Middle frontal gyrus (tissue), 1 donor: ENCODE measurements at regions not wholly inside any gene's neighbourhood (a gene's known extent, or its start where the extent isn't known, plus 50 kb on each side); places are given as distances from the start of the nearest gene placed in this dataset.
"Not testable (repeated sequence)": the region's sequence is repeated elsewhere in the genome, so short reads cannot be mapped to it uniquely, and the experiment has no call there.

Experiments
- DNase-seq: peaks from one replicate; pipeline ENCODE4 v3.0.0-alpha.2; 2015; ENCODE audit warnings: low spot score; ENCODE audit errors: extremely low spot score

- not testable (repeated sequence) for DNase-seq
Measured at GRCh38 chr1:25007390-25008191, 77.5 kb upstream of the RUNX3 start.

DNA sequence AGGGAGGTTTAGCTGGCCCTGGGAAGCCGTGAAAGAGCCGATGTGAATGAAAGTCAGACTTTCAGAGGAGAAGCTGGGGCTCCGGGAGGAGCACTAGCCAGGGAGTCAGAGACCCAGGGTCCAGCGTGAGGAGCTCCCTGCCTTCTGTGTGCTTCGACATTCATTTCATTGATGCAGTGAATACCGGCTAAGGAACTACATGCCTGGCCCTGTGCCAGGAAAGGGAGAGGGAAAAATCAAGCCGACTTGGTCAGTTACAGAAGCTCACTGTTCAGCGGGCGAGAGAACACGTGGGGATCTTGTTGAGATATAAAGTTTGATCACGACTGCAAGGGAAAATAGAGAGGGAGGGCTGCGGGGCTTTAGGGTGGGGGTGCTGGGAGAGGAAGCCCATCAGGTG lies 76.7 kb upstream of the RUNX3 start:
- DNase-seq, result no peak

DNA sequence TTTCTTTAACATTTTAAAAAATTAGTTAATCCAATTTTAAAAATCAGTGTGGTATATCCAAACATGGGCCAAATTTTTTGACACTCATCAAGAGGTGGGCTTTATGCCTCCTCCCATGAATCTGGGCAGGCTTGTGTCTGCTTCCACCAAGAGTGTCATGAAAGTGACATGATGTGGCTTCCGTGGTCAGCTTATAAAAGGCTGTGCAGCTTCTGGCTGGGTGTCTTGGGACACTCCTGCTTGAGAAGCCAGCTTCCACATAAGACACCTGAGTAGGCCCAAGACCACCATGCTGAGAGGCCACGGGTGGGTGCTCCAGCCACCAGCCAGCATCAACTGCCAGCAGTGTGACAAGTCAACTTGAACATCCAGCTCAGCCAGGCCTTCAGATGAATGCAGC lies 74.3 kb upstream of the RUNX3 start:
- no peak for DNase-seq

GRCh38 chr1:25003457-25004190 lies 73.5 kb upstream of the RUNX3 start:
- no peak for DNase-seq

GRCh38 chr1:25003000-25003399 lies 72.9 kb upstream of the RUNX3 start:
- DNase-seq, result no peak

DNA sequence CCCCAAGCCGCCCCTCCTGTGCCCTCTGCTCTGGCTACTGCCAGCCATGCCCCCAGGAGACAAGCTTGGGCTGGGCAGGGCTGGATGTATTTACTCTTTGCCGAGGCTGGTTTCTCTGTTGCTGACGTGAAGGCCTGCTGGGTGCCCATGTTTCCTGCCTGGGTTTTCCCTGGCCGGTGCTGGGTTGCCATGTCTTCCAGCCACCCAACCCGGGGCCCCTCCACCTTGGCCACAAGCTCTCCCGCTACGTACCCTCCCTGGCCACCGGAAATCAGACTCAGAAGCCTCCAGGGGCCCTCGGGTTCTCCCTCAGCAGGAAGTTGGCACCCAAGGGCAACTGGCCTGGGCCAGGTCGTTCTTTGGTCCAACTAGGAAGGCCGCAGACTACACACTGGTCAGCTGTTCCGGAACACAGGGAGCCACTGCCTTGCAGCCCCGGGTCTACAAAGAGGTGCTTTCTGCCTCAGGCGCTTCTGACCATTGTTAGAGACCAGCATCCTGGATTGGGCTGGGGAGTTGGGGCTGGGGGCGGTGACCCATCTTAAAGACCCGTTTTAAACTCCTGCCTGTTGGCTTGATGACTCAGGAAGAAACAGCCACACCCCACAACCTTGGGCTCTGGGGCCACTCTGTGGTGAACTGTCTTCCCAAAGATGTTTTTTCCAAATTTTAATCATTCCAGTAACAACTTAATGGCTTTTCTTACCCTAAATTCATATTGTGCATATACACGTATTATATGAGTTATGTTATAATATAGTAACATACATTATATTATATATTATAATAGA lies 71.2 kb upstream of the RUNX3 start:
- no peak for DNase-seq

- DNase-seq, result no peak
Measured at GRCh38 chr1:24999906-25000305, 69.8 kb upstream of the RUNX3 start.

DNA sequence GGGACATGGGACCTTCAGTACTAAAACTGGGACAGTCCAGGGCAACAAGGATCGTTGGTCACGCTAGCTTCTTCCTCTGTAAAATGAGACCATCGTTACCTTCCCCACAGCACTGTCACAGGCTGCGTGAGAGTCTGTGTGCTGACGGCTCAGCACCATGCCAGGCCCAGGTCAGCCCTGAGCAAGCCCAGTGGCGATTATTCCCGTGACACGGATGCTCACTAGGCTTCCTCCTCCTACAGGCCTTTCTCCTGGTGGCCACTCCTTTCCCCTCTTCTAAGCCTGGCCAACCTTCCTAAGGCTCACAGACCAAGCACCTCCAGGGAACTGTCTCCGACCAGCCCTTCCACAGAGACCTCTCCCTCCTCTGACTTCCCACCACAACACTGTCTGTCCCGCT lies 69.3 kb upstream of the RUNX3 start:
- no peak for DNase-seq

- DNase-seq, result no peak
Measured at GRCh38 chr1:24998563-24999245, 68.6 kb upstream of the RUNX3 start.

GRCh38 chr1:24996983-24997893 lies 67.2 kb upstream of the RUNX3 start:
- no peak for DNase-seq

GRCh38 chr1:24996456-24996855 lies 66.4 kb upstream of the RUNX3 start:
- DNase-seq, result no peak

DNA sequence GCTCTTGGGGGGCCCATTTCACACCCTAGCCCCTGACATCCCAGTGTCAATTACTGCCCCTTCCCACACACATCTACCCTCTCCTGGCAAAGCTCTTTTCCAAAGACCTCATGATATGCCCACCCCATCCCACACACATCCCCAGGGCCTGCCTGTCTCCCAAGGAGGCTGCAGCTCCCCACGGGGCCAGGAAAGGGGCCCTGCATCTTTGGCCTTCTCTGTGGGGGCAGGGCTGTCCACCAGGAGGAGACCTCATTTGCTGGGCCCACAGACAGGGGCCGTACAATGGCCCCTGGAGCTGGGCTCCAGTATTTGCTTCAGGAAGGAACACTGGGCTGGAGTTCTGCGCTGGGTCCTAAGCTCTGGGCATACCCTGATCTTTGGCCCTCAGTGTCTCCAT lies 65.6 kb upstream of the RUNX3 start:
- no peak for DNase-seq

DNA sequence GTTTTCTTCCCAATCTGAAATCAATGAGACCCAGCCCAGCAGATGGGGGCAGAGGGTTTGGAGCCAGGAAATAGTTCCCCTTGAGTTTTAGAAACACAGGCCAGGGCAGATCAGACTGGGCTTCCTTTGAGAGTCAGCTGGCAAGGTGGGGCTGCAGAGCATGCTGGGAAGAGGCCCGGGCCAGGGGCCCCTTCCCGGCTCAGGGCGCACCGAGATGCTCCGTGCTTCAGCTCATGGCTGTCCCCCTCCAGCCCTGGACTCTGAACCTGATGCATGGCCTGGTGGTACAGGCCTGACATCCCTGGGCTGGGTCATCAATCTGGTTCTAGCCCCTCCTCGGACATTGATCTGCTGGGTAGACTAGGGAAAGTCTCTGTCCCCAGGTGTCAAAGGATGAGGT lies 65.1 kb upstream of the RUNX3 start:
- DNase-seq, result no peak

GRCh38 chr1:24993871-24994580 lies 64.0 kb upstream of the RUNX3 start:
- no peak for DNase-seq

DNA sequence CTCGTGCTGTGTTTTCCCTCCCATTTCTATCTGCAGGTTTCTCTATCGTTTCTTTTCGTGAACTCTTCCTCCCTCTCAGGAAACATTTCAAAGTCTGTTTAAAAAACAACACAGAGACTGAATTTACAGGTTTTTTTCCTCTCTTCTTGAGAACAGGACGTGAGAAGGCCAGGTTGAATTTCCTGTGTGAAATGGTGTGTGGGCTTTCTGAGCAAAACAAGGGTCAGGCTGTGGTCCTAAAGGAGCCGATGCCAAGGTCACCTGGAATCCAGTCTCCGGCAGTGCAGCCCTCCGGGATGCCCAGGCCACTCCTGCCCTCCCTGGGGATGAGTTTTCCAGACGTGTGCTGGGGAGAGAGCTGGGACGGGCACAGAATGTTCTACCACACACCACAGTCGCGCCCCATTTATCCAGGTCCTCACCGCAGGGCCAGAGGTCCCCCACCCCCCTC lies 62.7 kb upstream of the RUNX3 start:
- no peak for DNase-seq

DNA sequence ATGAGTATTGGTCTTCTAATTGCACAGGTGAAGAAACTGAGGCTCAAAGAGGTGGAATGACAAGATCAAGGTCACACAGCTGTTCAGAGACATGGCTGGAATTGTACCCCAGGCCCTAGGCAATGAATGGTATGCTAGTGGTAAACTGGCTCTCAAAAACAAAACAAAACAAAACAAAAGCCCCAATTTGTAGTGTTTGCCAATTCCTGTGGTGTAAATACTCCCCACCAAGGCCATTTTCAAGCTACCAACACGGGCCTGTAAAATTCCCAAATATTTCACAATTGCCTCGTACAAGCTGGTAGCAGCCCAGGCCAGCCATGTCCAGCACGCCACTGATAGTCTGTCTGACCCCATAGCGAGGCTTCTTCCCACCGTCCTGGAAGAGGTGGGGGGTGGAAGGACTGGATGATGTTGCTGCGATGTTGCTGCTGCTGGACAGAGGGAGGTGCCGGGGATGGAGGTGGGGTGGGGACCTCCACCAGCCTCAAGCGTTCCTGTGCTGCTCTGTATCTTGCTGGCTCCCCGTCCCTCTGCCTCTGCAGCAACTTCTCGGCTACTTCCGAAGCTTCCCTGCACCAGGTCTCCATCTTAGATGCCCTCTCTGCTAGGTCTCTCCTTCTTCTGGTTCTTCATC lies 62.2 kb upstream of the RUNX3 start:
- DNase-seq, result no peak

- no peak for DNase-seq
Measured at GRCh38 chr1:24991697-24992096, 61.6 kb upstream of the RUNX3 start.

DNA sequence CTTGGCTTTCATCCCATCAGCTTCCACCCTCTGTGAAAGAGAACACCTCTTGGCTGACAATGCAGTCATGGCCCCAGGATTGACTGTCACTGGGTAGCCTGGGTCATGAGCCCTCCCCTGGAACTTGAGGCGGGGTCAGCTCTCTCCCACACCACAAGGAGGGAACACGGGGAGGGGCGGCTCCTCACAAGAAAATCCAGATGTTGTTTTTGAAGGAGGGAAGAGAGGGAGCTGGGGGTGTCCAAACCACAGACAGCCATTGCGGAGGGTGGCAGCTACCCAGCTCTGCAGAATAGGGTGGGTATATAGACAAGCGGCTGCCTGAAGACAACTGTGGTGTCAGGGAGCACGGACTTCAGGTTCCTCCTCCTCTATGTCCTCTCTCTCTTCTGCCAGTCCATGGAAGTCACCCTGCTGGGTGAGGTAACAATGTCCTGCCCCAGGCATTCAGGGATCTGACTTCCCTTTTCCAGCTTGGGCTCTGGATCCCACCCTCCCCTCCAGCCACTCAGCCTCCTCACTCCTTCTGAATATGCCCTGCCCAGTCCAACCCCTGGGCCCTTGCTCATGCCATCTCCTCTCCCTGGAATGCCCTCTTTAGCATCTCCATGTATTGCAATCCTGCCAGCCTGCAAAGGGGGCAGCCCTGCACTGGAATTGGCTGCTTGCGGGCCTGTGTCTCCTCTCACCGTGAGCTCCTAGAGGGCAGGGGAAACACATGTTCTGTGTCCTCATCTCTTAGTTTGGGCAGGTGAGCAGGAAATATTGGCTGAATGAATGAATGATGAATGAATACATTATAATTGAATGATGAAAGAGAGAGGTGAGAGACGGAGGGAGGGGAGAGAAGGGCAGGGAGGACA lies 60.9 kb upstream of the RUNX3 start:
- no peak for DNase-seq
